ENCODE measurements at regions not wholly inside any gene's neighbourhood (a gene's known extent, or its start where the extent isn't known, plus 50 kb on each side); places are given as distances from the start of the nearest gene placed in this dataset.

DNA sequence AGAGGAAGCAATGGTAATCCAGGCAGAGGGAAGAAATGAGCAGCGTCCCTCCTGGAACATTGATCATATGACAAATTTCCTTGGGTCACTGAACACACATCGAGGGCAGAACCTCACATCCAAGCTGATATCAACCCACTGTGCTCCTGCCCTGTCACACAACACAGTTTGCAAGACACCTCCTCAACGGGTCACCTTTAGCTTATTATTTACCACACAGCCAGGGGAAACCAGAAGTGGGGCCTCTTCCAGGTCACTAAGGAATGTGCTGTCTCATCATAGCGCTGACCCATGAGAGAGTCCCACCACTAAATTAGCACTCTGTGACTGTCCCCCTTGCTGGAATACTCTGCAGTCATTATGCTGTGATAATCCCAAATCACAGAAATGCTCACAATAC, 69.7 kb upstream of the PPP1R3C start:
- peaks cover 31% of the 10 kb centered on the region for H3K27me3 Mint-ChIP-seq
- no peak overlapping the region for H3K4me3 Mint-ChIP-seq

DNA sequence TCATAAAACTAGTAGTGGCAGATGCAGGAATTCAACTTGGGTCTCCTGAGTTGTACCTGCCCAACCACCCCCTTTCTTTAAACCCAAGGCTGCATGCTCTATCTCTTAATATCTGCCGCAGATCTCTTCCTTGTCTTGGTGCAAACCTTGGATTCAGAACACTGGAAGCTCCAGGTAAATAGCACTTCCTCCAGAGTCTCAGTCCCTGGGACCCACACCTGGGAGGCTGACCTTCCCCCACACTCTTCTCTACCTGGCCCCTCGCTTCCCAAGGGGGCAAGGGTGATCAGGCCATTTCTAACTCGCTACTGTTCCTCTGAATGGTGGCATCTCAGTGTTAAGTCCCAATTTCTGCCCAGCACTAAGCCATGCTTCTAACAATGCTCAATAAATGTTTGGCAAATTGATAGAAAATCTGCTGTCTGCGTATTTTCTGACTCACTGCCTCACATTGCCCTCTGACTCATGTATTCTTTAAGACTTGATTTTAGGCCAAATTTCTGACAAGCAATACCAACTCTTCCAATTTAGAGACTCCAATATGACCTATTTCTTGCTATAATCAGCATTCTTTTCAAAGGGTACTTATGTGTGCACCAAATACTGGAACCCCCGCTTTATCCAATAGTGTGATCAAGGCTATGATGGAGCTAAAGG, 68.0 kb upstream of the PPP1R3C start:
- Mint-ChIP-seq H3K36me3 (no peaks in the 10 kb centered on the region), H3K27ac (no peak overlapping the region), H3K27me3 (peaks cover 22% of the 10 kb centered on the region), H3K4me1 (no peaks in the 10 kb centered on the region), H3K9me3 (peaks cover 0 to 2% (median 0%) of the 10 kb centered on the region in 7 donors), H3K4me3 (no peak overlapping the region)
- peaks cover 3% of the 10 kb centered on the region for H3K27me3 ChIP-seq (ENCODE audit: control insufficient read depth, insufficient read depth, low read length)
- H3K27ac ChIP-seq (ENCODE audit: insufficient read depth, low read length, poor library complexity, severe bottlenecking) = no peak overlapping the region
- no peak overlapping the region for H3K4me3 ChIP-seq (ENCODE audit: low read depth, low read length)
- no peak for ATAC-seq (ENCODE audit: low read depth in 2 of 2)
- H3K9me3 ChIP-seq (ENCODE audit: control insufficient read depth in 2 of 2, low read length in 2 of 2) = no peaks in the 10 kb centered on the region
- H3K36me3 ChIP-seq (ENCODE audit: control insufficient read depth, insufficient read depth, low read length) = no peaks in the 10 kb centered on the region
- H3K4me1 ChIP-seq (ENCODE audit: control insufficient read depth, insufficient read depth, low read length, poor library complexity, severe bottlenecking) = no peaks in the 10 kb centered on the region
- no peak for DNase-seq

More for the DNA sequence above, 69.7 kb upstream of the PPP1R3C start:
- Mint-ChIP-seq H3K4me1 (no peaks in the 10 kb centered on the region), H3K36me3 (no peaks in the 10 kb centered on the region), H3K27ac (no peak overlapping the region), H3K9me3 (peaks cover 0 to 2% (median 0%) of the 10 kb centered on the region in 7 donors)
- H3K27me3 ChIP-seq (ENCODE audit: control insufficient read depth, insufficient read depth, low read length) = peaks cover 5% of the 10 kb centered on the region
- no peak overlapping the region for H3K27ac ChIP-seq (ENCODE audit: insufficient read depth, low read length, poor library complexity, severe bottlenecking)
- no peaks in the 10 kb centered on the region for H3K4me1 ChIP-seq (ENCODE audit: control insufficient read depth, insufficient read depth, low read length, poor library complexity, severe bottlenecking)
- no peaks in the 10 kb centered on the region for H3K9me3 ChIP-seq (ENCODE audit: control insufficient read depth in 2 of 2, low read length in 2 of 2)
- no peak for ATAC-seq (ENCODE audit: low read depth in 2 of 2)
- H3K36me3 ChIP-seq (ENCODE audit: control insufficient read depth, insufficient read depth, low read length) = no peaks in the 10 kb centered on the region
- no peak overlapping the region for H3K4me3 ChIP-seq (ENCODE audit: low read depth, low read length)
- no peak for DNase-seq

DNA sequence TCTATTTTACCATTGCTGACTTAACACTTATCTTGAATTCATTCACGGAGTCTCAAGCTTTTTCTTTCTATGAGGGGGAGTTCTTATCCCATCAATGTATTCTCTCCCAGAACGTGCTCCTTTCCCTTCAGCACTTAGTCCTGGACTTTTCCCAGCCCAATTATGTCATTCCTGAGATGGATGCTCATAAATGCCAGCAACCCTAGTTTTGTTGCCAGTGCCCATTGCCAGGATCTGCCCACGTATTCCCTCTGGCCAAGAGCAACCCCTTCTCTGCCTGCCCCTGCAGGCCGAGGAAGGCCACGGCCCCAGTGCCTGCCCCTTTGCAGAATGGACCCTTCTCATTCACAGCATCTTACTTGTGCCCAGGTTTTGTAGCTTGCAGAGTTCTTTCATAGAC, 67.4 kb upstream of the PPP1R3C start:
- no peak overlapping the region for H3K27ac Mint-ChIP-seq
- H3K36me3 Mint-ChIP-seq = no peaks in the 10 kb centered on the region
- no peaks in the 10 kb centered on the region for H3K4me1 Mint-ChIP-seq
- Histone ChIP-seq H3K27ac (ENCODE audit: insufficient read depth, low read length, poor library complexity, severe bottlenecking) (no peak overlapping the region), H3K9me3 (ENCODE audit: control insufficient read depth in 2 of 2, low read length in 2 of 2) (no peaks in the 10 kb centered on the region), H3K27me3 (ENCODE audit: control insufficient read depth, insufficient read depth, low read length) (peaks cover under 1% of the 10 kb centered on the region), H3K4me1 (ENCODE audit: control insufficient read depth, insufficient read depth, low read length, poor library complexity, severe bottlenecking) (no peaks in the 10 kb centered on the region), H3K4me3 (ENCODE audit: low read depth, low read length) (no peak overlapping the region), H3K36me3 (ENCODE audit: control insufficient read depth, insufficient read depth, low read length) (no peaks in the 10 kb centered on the region)
- no peak overlapping the region for H3K4me3 Mint-ChIP-seq
- DNase-seq = no peak
- H3K9me3 Mint-ChIP-seq = peaks cover 0 to 2% (median 0%) of the 10 kb centered on the region in 7 donors
- H3K27me3 Mint-ChIP-seq = peaks cover 16% of the 10 kb centered on the region
- no peak for ATAC-seq (ENCODE audit: low read depth in 2 of 2)

DNA sequence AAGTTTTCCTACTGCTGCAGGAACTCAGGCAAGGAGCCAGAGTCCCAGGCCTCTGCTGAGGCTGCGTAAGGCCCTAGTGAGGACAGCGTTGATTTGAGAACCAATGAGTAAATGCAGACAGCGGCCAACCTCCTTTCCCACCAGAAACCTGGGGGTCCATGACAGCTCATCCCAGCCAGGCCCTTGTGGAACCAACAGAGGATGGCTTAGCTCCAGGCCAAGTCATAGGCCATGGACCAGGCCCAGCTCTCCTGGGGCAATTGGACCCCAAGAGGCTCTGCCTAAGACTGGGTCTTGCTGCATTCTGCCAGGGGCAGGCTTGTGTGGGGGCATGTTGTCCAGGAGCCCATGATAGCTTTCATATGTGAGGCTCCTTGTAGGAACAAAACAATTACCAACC, 65.4 kb upstream of the PPP1R3C start:
- Histone ChIP-seq H3K27me3 (ENCODE audit: control insufficient read depth, insufficient read depth, low read length) (no peaks in the 10 kb centered on the region), H3K4me3 (ENCODE audit: low read depth, low read length) (no peak overlapping the region), H3K27ac (ENCODE audit: insufficient read depth, low read length, poor library complexity, severe bottlenecking) (no peak overlapping the region), H3K36me3 (ENCODE audit: control insufficient read depth, insufficient read depth, low read length) (no peaks in the 10 kb centered on the region), H3K9me3 (ENCODE audit: control insufficient read depth in 2 of 2, low read length in 2 of 2) (no peaks in the 10 kb centered on the region), H3K4me1 (ENCODE audit: control insufficient read depth, insufficient read depth, low read length, poor library complexity, severe bottlenecking) (no peaks in the 10 kb centered on the region)
- no peak overlapping the region for H3K27ac Mint-ChIP-seq
- no peaks in the 10 kb centered on the region for H3K4me1 Mint-ChIP-seq
- H3K27me3 Mint-ChIP-seq = peaks cover 10% of the 10 kb centered on the region
- ATAC-seq (ENCODE audit: low read depth in 2 of 2) (no peak), DNase-seq (no peak)
- no peak overlapping the region for H3K4me3 Mint-ChIP-seq
- no peaks in the 10 kb centered on the region for H3K36me3 Mint-ChIP-seq
- H3K9me3 Mint-ChIP-seq = peaks cover 0 to 2% (median 0%) of the 10 kb centered on the region in 7 donors

DNA sequence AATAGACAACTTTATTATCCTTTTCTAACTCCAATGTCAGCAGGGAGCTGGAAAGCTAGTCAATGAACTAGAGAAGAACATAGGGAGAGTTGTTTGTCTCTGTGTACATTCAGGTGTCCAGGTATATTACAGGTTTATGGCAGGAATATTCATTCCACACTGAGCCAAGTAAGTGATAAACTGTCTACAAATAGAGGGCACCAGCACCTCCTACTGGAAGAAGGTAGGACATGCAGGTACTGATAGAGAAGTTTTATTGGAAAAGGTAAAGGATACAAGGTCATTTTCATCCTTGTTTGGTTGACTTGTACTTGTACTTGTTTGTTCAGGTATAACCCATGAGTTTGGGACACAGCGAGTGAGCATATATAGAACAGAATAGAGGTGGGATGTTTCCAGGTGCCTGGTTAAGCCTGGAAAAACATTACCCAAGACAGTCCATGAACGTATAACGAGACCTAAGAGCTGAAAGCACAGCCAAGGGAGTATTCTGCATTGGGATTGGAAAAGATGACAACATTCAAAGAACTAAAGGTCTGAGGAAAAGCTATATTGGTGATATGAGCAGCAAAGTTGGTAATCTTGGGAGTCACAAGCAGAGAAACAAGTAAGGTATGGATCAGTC, 61.4 kb upstream of the PPP1R3C start:
- H3K36me3 Mint-ChIP-seq = no peaks in the 10 kb centered on the region
- ATAC-seq (ENCODE audit: low read depth in 2 of 2) (no peak), DNase-seq (peak in 1 of 3 donors; percentile 42)
- Histone ChIP-seq H3K4me3 (ENCODE audit: low read depth, low read length) (no peak overlapping the region), H3K9me3 (ENCODE audit: control insufficient read depth in 2 of 2, low read length in 2 of 2) (no peaks in the 10 kb centered on the region), H3K27me3 (ENCODE audit: control insufficient read depth, insufficient read depth, low read length) (no peaks in the 10 kb centered on the region), H3K27ac (ENCODE audit: insufficient read depth, low read length, poor library complexity, severe bottlenecking) (no peak overlapping the region), H3K36me3 (ENCODE audit: control insufficient read depth, insufficient read depth, low read length) (no peaks in the 10 kb centered on the region), H3K4me1 (ENCODE audit: control insufficient read depth, insufficient read depth, low read length, poor library complexity, severe bottlenecking) (no peaks in the 10 kb centered on the region)
- H3K4me1 Mint-ChIP-seq = no peaks in the 10 kb centered on the region
- no peak overlapping the region for H3K27ac Mint-ChIP-seq
- peaks cover 0 to 3% (median 0%) of the 10 kb centered on the region in 7 donors for H3K9me3 Mint-ChIP-seq
- peaks cover 1% of the 10 kb centered on the region for H3K27me3 Mint-ChIP-seq
- no peak overlapping the region for H3K4me3 Mint-ChIP-seq

DNA sequence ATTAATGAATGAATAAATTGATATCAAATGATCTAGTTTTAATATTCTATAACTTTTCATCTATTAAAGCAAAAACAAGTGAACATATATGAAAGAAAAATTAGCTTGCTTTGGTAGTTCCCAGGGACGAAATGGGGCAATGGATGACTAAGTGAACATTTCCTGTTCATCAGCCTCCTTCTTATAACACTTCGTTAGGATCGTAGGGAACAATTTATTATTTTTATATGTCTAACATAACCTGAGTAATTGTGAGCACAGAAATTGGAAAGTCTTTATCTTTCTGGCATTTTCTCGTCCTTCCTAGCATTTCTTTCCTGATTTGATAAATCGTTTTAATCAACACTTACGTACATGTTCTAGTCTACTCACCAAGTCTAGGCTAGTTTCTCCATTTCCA, 59.1 kb upstream of the PPP1R3C start:
- Mint-ChIP-seq H3K27ac (no peak overlapping the region), H3K4me1 (no peaks in the 10 kb centered on the region), H3K36me3 (no peaks in the 10 kb centered on the region), H3K9me3 (peaks cover 0 to 3% (median 0%) of the 10 kb centered on the region in 7 donors), H3K27me3 (no peaks in the 10 kb centered on the region), H3K4me3 (no peak overlapping the region)
- Histone ChIP-seq H3K4me1 (ENCODE audit: control insufficient read depth, insufficient read depth, low read length, poor library complexity, severe bottlenecking) (no peaks in the 10 kb centered on the region), H3K4me3 (ENCODE audit: low read depth, low read length) (no peak overlapping the region), H3K36me3 (ENCODE audit: control insufficient read depth, insufficient read depth, low read length) (no peaks in the 10 kb centered on the region), H3K27ac (ENCODE audit: insufficient read depth, low read length, poor library complexity, severe bottlenecking) (no peak overlapping the region), H3K9me3 (ENCODE audit: control insufficient read depth in 2 of 2, low read length in 2 of 2) (no peaks in the 10 kb centered on the region), H3K27me3 (ENCODE audit: control insufficient read depth, insufficient read depth, low read length) (no peaks in the 10 kb centered on the region)
- DNase-seq (no peak), ATAC-seq (ENCODE audit: low read depth in 2 of 2) (no peak)

DNA sequence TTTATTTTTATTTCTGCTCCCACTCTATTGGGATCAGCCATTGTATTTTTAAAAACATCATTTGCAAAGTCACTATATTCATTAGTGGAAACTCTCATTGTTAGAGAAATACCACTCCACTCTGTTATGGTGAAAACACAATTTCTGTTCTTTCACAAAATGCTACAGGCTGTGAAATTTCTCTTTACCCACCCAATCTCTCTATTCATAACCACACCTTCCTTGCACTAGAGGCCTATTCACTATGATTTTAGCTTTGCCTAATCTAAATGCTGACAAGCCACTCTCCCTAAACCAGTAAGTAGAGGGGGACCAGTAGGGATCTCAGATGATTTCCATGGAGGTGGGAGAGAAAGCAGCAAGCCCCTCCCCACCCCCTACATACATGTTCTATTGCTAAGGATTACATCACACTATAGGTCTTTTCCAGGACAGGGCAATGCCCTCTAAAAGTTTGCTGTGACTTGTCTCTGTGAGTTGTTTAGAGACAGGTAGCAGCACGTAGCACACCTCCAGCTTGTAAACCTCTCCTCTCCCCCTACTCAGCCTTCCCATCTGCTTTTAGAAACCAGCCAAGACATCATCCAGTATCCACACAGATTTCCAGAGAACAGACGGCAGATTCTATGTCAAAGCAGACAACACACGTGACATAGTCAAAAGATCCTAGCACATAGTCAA, 58.3 kb upstream of the PPP1R3C start:
- H3K36me3 Mint-ChIP-seq = no peaks in the 10 kb centered on the region
- Histone ChIP-seq H3K27me3 (ENCODE audit: control insufficient read depth, insufficient read depth, low read length) (no peaks in the 10 kb centered on the region), H3K9me3 (ENCODE audit: control insufficient read depth in 2 of 2, low read length in 2 of 2) (no peaks in the 10 kb centered on the region), H3K27ac (ENCODE audit: insufficient read depth, low read length, poor library complexity, severe bottlenecking) (no peak overlapping the region), H3K36me3 (ENCODE audit: control insufficient read depth, insufficient read depth, low read length) (no peaks in the 10 kb centered on the region), H3K4me3 (ENCODE audit: low read depth, low read length) (no peak overlapping the region), H3K4me1 (ENCODE audit: control insufficient read depth, insufficient read depth, low read length, poor library complexity, severe bottlenecking) (no peaks in the 10 kb centered on the region)
- DNase-seq (no peak), ATAC-seq (ENCODE audit: low read depth in 2 of 2) (no peak)
- no peak overlapping the region for H3K27ac Mint-ChIP-seq
- no peaks in the 10 kb centered on the region for H3K27me3 Mint-ChIP-seq
- no peak overlapping the region for H3K4me3 Mint-ChIP-seq
- H3K4me1 Mint-ChIP-seq = no peaks in the 10 kb centered on the region
- H3K9me3 Mint-ChIP-seq = peaks cover 0 to 3% (median 0%) of the 10 kb centered on the region in 7 donors

All from CD4-positive, CD25-positive, alpha-beta regulatory T cell (primary cell).